ENCODE measurements at regions not wholly inside any gene's neighbourhood (a gene's known extent, or its start where the extent isn't known, plus 50 kb on each side); places are given as distances from the start of the nearest gene placed in this dataset.

DNA sequence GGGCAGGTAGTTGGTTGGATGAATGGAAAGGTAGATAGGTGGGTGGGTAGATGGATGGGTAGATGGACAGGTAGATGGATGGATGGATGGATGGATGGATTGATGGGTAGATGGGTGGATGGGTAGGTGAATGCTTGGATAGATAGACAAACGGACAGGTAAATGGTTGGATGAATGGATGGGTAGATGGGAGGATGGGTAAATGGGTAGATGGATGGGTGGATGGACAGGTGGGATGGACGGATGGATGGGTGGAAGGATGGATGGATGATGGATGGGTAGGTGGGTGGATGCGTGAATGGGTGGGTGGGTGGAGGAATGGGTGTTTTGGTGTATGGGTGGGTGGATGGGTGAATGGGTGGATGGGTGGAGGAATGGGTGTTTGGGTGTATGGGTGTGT lies 50.1 kb upstream of the ASAP2 start:
- no peak overlapping the region for H3K27ac ChIP-seq
- TF ChIP-seq, protein P1, sequence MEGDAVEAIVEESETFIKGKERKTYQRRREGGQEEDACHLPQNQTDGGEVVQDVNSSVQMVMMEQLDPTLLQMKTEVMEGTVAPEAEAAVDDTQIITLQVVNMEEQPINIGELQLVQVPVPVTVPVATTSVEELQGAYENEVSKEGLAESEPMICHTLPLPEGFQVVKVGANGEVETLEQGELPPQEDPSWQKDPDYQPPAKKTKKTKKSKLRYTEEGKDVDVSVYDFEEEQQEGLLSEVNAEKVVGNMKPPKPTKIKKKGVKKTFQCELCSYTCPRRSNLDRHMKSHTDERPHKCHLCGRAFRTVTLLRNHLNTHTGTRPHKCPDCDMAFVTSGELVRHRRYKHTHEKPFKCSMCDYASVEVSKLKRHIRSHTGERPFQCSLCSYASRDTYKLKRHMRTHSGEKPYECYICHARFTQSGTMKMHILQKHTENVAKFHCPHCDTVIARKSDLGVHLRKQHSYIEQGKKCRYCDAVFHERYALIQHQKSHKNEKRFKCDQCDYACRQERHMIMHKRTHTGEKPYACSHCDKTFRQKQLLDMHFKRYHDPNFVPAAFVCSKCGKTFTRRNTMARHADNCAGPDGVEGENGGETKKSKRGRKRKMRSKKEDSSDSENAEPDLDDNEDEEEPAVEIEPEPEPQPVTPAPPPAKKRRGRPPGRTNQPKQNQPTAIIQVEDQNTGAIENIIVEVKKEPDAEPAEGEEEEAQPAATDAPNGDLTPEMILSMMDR (conservative IDR thresholded peaks at IDR 0.05) = no peak
- TF ChIP-seq ZFX (IDR thresholded peaks at IDR 0.05) = no peak

DNA sequence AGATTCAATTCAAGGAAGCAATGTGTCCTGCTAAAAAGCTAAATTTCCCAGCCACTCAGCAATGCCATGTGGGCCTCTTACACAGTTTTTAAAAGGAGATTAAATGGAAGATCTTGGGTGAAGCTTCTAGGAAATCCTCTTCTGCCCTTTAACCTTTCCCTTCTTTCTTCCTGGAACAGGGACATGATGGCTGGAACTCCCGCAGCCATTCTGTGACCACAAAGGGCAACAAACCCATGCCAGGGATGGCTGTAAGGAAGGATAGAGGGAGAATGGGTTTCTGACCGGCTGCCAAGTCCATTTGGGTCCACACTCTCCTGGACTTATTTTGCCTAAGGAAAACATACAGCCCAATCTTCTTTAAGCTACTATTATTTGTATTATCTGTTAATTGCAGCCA lies 52.6 kb upstream of the ASAP2 start:
- H3K27ac ChIP-seq = no peak overlapping the region
- TF ChIP-seq ZFX (IDR thresholded peaks at IDR 0.05) = no peak
- TF ChIP-seq, protein P1 (conservative IDR thresholded peaks at IDR 0.05) = no peak

DNA sequence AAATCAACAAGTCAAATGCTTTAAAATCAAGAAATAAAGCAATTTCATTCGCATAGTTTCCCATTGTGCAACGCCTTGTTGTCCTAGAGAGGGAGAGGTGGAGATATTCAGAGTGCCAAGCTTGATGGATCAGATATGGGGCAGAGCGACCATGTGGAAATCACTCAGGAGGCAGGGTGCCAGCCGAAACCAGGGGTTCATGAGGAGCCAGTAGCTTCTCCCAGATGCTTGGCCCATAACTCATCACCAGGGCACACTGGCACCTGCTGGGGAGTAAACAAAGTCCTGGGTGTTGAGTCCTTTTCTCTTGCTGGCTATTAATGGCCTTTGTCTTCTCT lies 53.0 kb upstream of the ASAP2 start:
- no peak overlapping the region for H3K27ac ChIP-seq
- TF ChIP-seq, protein P1 (conservative IDR thresholded peaks at IDR 0.05) = no peak
- TF ChIP-seq ZFX (IDR thresholded peaks at IDR 0.05) = no peak

DNA sequence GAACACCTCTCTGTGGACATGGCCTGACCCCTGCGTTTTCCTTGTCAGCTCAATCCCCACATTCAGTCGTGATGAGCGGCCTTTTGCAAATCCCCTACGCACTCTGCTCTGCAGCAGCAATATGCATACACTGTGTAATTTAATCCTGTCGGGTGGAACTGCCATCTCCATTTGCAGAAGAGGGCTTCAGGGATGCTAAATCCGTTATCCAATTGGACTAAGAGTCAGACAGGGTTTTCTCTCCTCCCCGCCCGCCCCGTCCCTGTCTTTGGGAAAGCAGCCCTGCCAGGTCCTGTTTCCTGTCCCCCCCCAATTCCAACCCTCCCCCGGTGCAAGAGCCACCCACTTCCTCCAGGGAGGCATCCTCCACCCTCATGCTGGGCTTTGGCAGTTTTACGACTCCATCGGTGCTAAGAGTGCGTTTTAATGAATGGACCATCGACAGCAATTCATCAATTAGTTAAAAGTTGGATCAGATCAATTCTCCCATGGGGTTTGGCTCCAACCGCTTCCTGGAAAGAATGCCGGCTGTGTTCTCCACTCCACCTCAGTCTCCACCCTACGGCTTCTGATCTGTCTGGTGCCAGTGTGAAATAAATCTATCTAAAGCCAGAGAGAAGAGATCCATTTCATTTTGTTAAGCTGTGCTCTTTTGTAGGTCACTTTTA lies 53.5 kb upstream of the ASAP2 start:
- no peak for TF ChIP-seq ZFX (IDR thresholded peaks at IDR 0.05)
- TF ChIP-seq, protein P1 (conservative IDR thresholded peaks at IDR 0.05) = no peak
- H3K27ac ChIP-seq = no peak overlapping the region

DNA sequence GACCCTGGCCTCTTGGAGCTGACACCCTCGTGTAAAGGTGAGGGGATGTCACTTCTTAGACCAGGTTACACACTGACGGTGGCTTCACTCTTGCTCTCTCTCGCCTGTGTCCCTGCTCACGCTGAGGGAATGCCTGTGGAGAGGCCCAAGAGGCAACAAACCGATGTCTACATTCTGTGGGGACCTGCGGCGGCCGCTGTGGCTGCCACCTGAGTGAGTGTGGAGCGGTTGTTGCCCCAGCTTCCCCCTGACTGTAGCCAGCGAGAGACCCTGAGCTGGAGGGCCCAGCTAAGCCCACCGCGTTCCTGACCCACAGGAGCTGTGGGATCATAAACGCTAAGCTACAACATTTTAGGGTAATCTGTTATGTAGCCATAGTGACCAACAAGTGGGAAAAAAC lies 55.7 kb upstream of the ASAP2 start:
- TF ChIP-seq, protein P1 (conservative IDR thresholded peaks at IDR 0.05) = no peak
- TF ChIP-seq ZFX (IDR thresholded peaks at IDR 0.05) = no peak
- H3K27ac ChIP-seq = no peak overlapping the region

DNA sequence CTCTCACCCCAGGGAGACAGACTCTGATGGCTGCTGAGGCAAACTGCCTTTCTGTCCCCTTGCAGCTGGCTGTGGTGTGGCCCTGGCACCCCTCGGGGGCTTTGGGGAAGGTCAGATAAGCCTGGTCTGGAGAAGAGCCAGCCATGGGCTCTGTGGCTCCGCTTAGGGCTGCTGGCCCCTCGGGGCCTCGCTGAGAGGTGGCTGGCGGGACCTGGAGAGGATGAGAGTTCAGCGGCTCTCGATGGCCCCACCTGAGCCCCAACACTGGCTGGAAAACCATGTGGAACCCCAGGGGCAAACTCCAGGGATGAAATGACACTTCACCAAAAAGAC lies 56.1 kb upstream of the ASAP2 start:
- H3K27ac ChIP-seq = no peak overlapping the region
- TF ChIP-seq, protein P1 (conservative IDR thresholded peaks at IDR 0.05) = no peak
- no peak for TF ChIP-seq ZFX (IDR thresholded peaks at IDR 0.05)

DNA sequence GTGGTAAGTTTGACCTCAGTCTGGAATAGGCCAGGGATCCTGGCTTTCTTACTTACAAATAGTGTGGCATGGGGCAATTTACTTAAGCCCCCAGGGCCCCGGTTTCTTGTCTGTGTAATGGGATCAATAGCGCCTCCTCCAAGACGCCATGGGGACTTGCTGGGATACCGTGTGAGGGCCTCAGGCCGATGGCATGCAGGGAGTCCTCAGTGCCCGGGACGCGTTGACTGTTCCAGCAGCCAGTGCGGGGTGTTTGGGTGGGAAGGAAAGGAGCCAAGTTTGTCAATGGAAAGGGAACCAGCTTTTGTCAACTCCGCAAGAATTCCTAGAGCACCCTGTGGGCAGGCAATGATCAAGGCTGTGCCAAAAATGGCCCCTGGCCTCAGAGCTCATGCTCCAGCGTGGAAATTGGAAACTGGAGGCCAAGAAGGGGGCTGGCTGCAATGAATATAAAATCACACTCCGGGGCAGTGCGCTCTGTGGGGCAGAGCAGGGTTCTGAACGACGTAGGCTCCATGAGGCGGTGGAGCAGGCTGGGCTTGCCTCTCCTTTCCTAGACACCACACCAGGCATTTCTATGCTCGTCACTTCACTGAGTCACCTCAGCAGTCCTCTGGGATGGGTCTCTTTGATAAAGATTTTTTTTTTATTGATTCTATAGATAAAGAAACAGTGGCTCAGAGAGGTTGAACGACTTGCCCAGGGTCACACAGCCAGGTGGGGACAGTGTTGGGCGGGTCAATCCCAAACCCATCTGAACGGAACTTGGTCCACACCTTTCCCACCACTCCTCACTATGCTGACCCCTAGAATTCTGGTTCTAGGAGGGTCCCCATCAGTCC lies 56.7 kb upstream of the ASAP2 start:
- TF ChIP-seq ZFX (IDR thresholded peaks at IDR 0.05) = no peak
- TF ChIP-seq, protein P1 (conservative IDR thresholded peaks at IDR 0.05) = no peak
- no peak overlapping the region for H3K27ac ChIP-seq

Data from C4-2B (cell line).